Upper lobe of left lung (tissue), 6 donors: ENCODE measurements at regions not wholly inside any gene's neighbourhood (a gene's known extent, or its start where the extent isn't known, plus 50 kb on each side); places are given as distances from the start of the nearest gene placed in this dataset.

Experiments used
- ATAC-seq, 2 donors: fragments of 200-7000 bp; cut with Tn5 transposase; one replicate each; pipeline ENCODE4 v1.9.1; 2022; ENCODE audit warnings: mild to moderate bottlenecking in 2 of 2, moderate library complexity in 2 of 2; ENCODE audit not compliant: low FRiP score in 2 of 2
- DNase-seq, 2 donors: peaks; one replicate each; pipeline ENCODE4 v3.0.0-alpha.2; 2019 to 2020
- H3K27ac ChIP-seq, 4 donors: fragments of 200-600 bp; sonication (generic); one replicate each; pipeline ENCODE4 v1.5.1; 2016 to 2019
- H3K27me3 ChIP-seq, 4 donors: fragments of 200-600 bp; sonication (generic); one replicate each; pipeline ENCODE4 v1.5.1; 2017 to 2019
- H3K36me3 ChIP-seq, 4 donors: fragments of 200-600 bp; sonication (generic); one replicate each; pipeline ENCODE4 v1.5.1; 2016 to 2019
- H3K4me1 ChIP-seq, 4 donors: fragments of 200-600 bp; sonication (generic); one replicate each; pipeline ENCODE4 v1.5.1; 2018 to 2019
- H3K4me3 ChIP-seq, 4 donors: fragments of 200-600 bp; sonication (generic); one replicate each; pipeline ENCODE4 v1.5.1; 2017 to 2019; ENCODE audit warnings: mild to moderate bottlenecking in 2 of 4, moderate library complexity in 1 of 4
- H3K9me3 ChIP-seq, 4 donors: fragments of 200-600 bp; sonication (generic); one replicate each; pipeline ENCODE4 v1.5.1; 2018 to 2019
- EP300 ChIP-seq, 4 donors: sonication (generic); formaldehyde crosslinking; IDR thresholded peaks; one replicate each; pipeline ENCODE4 v1.5.1; 2017; ENCODE audit warnings: antibody characterized with exemption in 4 of 4, control low read depth in 2 of 4
- POLR2A ChIP-seq, 4 donors: fragments of 450-650 bp; IDR thresholded peaks; one replicate each; pipeline ENCODE4 v1.5.1; 2016 to 2017; ENCODE audit warnings: antibody characterized with exemption in 4 of 4, mild to moderate bottlenecking in 2 of 4
- POLR2AphosphoS5 ChIP-seq, 2 donors: sonication (generic); formaldehyde crosslinking; IDR thresholded peaks; one replicate each; pipeline ENCODE4 v1.5.1; 2017; ENCODE audit warnings: antibody characterized with exemption in 2 of 2
- WGBS, 2 donors: methylation state at CpG; one replicate each; pipeline ENCODE4 v1.1.5; 2017 to 2018; 5-methylcytosine and 5-hydroxymethylcytosine counted together
- TF ChIP-seq, protein P1 (sequence below), 6 experiments: fragments of 450-650 bp in 4 of 6; fragments of 200-600 bp in 2 of 6; sonication (generic) in 2 of 6; IDR thresholded peaks; one replicate each; pipeline ENCODE4 v1.5.1; 2016 to 2019; ENCODE audit warnings: antibody characterized with exemption in 6 of 6
- donor health status: DM: no; HTN: no; CAD: no; lungs with moderate emphysema.
- donor health status: DM: no; HTN: yes; CAD: no; lungs with severe emphysema.

GRCh38 chr3:22088204-22088603 lies 337.2 kb upstream of the ZNF385D start:
- H3K4me3 ChIP-seq, result no peak overlapping the region
- ATAC-seq (no peak), DNase-seq (no peak)
- no peaks in the 10 kb centered on the region for H3K9me3 ChIP-seq
- H3K4me1 ChIP-seq, result no peaks in the 10 kb centered on the region
- WGBS, 2 donors, result 76 to 82% methylated on average over 3 of the region's 3 CpGs
- no peaks in the 10 kb centered on the region for H3K27me3 ChIP-seq
- TF ChIP-seq EP300 (IDR thresholded peaks at IDR 0.05), result no peak
- H3K36me3 ChIP-seq, result no peaks in the 10 kb centered on the region
- no peak overlapping the region for H3K27ac ChIP-seq

- 15 to 17% methylated on average over 4 of the region's 4 CpGs for WGBS, 2 donors
- Histone ChIP-seq H3K9me3 (no peaks in the 10 kb centered on the region), H3K36me3 (no peaks in the 10 kb centered on the region), H3K27ac (no peak overlapping the region), H3K27me3 (no peaks in the 10 kb centered on the region), H3K4me3 (no peak overlapping the region), H3K4me1 (no peaks in the 10 kb centered on the region)
- peak in 1 of 2 donors; percentile 24 for DNase-seq
- no peak for TF ChIP-seq POLR2A (IDR thresholded peaks at IDR 0.05)
- no peak for TF ChIP-seq EP300 (IDR thresholded peaks at IDR 0.05)
- no peak for TF ChIP-seq POLR2AphosphoS5 (IDR thresholded peaks at IDR 0.05)
- TF ChIP-seq, protein P1, sequence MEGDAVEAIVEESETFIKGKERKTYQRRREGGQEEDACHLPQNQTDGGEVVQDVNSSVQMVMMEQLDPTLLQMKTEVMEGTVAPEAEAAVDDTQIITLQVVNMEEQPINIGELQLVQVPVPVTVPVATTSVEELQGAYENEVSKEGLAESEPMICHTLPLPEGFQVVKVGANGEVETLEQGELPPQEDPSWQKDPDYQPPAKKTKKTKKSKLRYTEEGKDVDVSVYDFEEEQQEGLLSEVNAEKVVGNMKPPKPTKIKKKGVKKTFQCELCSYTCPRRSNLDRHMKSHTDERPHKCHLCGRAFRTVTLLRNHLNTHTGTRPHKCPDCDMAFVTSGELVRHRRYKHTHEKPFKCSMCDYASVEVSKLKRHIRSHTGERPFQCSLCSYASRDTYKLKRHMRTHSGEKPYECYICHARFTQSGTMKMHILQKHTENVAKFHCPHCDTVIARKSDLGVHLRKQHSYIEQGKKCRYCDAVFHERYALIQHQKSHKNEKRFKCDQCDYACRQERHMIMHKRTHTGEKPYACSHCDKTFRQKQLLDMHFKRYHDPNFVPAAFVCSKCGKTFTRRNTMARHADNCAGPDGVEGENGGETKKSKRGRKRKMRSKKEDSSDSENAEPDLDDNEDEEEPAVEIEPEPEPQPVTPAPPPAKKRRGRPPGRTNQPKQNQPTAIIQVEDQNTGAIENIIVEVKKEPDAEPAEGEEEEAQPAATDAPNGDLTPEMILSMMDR (IDR thresholded peaks at IDR 0.05), result peak in 3 of 6 experiments; percentile 29 to 39 (median 36)
- ATAC-seq, result peak in 1 of 2 donors; percentile 46
These were observed 338.3 kb upstream of the ZNF385D start for GRCh38 chr3:22089284-22089683.

- WGBS, 2 donors, result 83 to 92% methylated on average over 2 of the region's 2 CpGs
- no peak for DNase-seq
- TF ChIP-seq, protein P1 (IDR thresholded peaks at IDR 0.05), result no peak
- TF ChIP-seq POLR2A (IDR thresholded peaks at IDR 0.05) (no peak), EP300 (IDR thresholded peaks at IDR 0.05) (no peak), POLR2AphosphoS5 (IDR thresholded peaks at IDR 0.05) (no peak)
These were observed 340.3 kb upstream of the ZNF385D start for GRCh38 chr3:22091329-22091728.

DNA sequence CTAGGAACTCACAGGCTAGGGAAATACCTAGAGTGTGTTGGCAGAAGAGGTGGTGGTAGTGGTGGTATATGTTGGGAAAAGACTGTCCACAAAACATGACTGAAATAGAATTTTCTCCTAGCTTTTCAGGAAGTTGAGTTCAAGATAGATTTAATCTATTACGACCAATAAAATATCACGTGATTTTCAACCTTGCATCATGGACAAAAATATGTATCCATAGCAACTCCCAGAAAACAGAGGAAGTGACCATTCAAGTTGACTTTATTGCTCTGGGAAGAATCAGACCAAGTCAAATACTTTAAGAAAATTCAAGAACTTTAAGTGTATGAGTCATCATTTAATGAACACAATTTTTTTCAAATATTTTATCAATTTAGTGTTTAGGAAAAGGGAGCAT lies 347.0 kb upstream of the ZNF385D start:
- 20 to 28% methylated on average over 2 of the region's 2 CpGs for WGBS, 2 donors
- H3K36me3 ChIP-seq, result no peaks in the 10 kb centered on the region
- no peaks in the 10 kb centered on the region for H3K4me1 ChIP-seq
- no peak for DNase-seq
- no peak for TF ChIP-seq POLR2AphosphoS5 (IDR thresholded peaks at IDR 0.05)
- TF ChIP-seq, protein P1 (IDR thresholded peaks at IDR 0.05), result no peak
- no peak for TF ChIP-seq EP300 (IDR thresholded peaks at IDR 0.05)
- H3K27me3 ChIP-seq, result no peaks in the 10 kb centered on the region
- H3K4me3 ChIP-seq, result no peak overlapping the region
- no peak overlapping the region for H3K27ac ChIP-seq
- H3K9me3 ChIP-seq, result no peaks in the 10 kb centered on the region
- ATAC-seq, result peak in 1 of 2 donors; percentile 16

More at GRCh38 chr3:22091329-22091728, 340.3 kb upstream of the ZNF385D start:
- no peak for ATAC-seq
- Histone ChIP-seq H3K27me3 (no peaks in the 10 kb centered on the region), H3K27ac (no peak overlapping the region), H3K4me1 (no peaks in the 10 kb centered on the region), H3K36me3 (no peaks in the 10 kb centered on the region), H3K4me3 (no peak overlapping the region), H3K9me3 (no peaks in the 10 kb centered on the region)

DNA sequence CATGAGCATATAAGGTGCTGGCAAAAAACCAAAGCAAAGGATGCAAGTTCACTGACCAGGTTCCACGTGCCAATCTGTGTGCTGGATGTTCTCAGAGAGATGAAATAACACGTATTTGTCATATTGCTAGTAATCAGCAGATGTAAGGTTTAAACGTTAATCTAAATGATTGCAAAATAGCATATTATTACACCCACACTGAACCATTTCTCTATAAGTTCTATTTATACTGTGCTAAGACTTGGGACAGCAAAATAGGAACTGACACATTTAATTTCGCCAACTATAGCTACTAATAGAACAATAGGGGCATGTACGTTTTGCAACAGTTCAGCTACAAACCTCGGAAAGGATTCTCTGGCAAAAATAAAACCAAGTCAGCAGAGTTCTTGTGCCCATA lies 350.3 kb upstream of the ZNF385D start:
- no peak for DNase-seq
- no peaks in the 10 kb centered on the region for H3K4me1 ChIP-seq
- H3K27me3 ChIP-seq, result no peaks in the 10 kb centered on the region
- WGBS, 2 donors, result 68 to 70% methylated on average over 6 of the region's 6 CpGs
- no peak overlapping the region for H3K4me3 ChIP-seq
- TF ChIP-seq, protein P1 (IDR thresholded peaks at IDR 0.05), result no peak
- no peak for TF ChIP-seq POLR2AphosphoS5 (IDR thresholded peaks at IDR 0.05)
- no peak for TF ChIP-seq POLR2A (IDR thresholded peaks at IDR 0.05)
- no peak for TF ChIP-seq EP300 (IDR thresholded peaks at IDR 0.05)
- ATAC-seq, result peak in 1 of 2 donors; percentile 24
- no peak overlapping the region for H3K27ac ChIP-seq
- H3K9me3 ChIP-seq, result no peaks in the 10 kb centered on the region
- H3K36me3 ChIP-seq, result no peaks in the 10 kb centered on the region
